HepG2 (cell line): ENCODE measurements at regions not wholly inside any gene's neighbourhood (a gene's known extent, or its start where the extent isn't known, plus 50 kb on each side); places are given as distances from the start of the nearest gene placed in this dataset.

Experiments used
- POLR2A ChIP-seq, 2 experiments: IDR thresholded peaks; 2 replicates each; pipeline ENCODE4 v1.6.1; 2011; ENCODE audit warnings: low read depth in 2 of 2, low read length in 2 of 2, mild to moderate bottlenecking in 1 of 2, moderate library complexity in 1 of 2; ENCODE audit not compliant: insufficient read depth in 1 of 2
- SIN3A ChIP-seq: IDR thresholded peaks from 2 replicates; pipeline ENCODE4 v1.6.1; 2011; ENCODE audit warnings: low read depth, mild to moderate bottlenecking, control low read depth, low read length, borderline replicate concordance

GRCh38 chr14:76294876-76295275, 81.1 kb upstream of the ESRRB start:
- TF ChIP-seq POLR2A (IDR thresholded peaks at IDR 0.05; ENCODE audit: insufficient read depth in 1 of 2, low read depth in 2 of 2, low read length in 2 of 2) (no peak), SIN3A (no peak)
